ENCODE measurements at regions not wholly inside any gene's neighbourhood (a gene's known extent, or its start where the extent isn't known, plus 50 kb on each side); places are given as distances from the start of the nearest gene placed in this dataset.

GRCh38 chr5:3424946-3425345 lies 170.7 kb upstream of the IRX1 start:
- no peaks in the 10 kb centered on the region for H3K27me3 ChIP-seq (ENCODE audit: control insufficient read depth, insufficient read depth, low read length)
- DNase-seq (ENCODE audit: low read depth, low spot score): no peak
- intact Hi-C loops (cut with micrococcal nuclease; ENCODE audit: unreplicated experiment) (no loop called here), in situ Hi-C loops (cut with HindIII; ENCODE audit: low pct_unique_long_range_greater_than_20kb, low sequenced_read_pairs) (no loop called here)
- no peak overlapping the region for H3K27ac ChIP-seq (ENCODE audit: low read length)
- no TSS peak for BruUV-seq (replicated peaks)
- H3K4me3 ChIP-seq (ENCODE audit: low read depth in 2 of 2, low read length in 2 of 2): no peak overlapping the region
- ChIA-PET POLR2A (no interaction called here), CTCF (no interaction called here)
- no peak for ATAC-seq
- H3K4me1 ChIP-seq (ENCODE audit: control insufficient read depth, insufficient read depth, low read length): no peaks in the 10 kb centered on the region
- no peaks in the 10 kb centered on the region for H3K36me3 ChIP-seq (ENCODE audit: control insufficient read depth, insufficient read depth, low read length)
- TF ChIP-seq SIN3A (IDR thresholded peaks at IDR 0.05; ENCODE audit: borderline replicate concordance, insufficient read depth, low read depth, low read length): no peak
- no peak for TF ChIP-seq CTCF (IDR thresholded peaks at IDR 0.05)
- TF ChIP-seq POLR2AphosphoS5 (IDR thresholded peaks at IDR 0.05; ENCODE audit: low read depth, low read length): no peak
- no peak for TF ChIP-seq TCF7L2 (IDR thresholded peaks at IDR 0.05; ENCODE audit: low read depth, low read length)
- no peak for TF ChIP-seq REST (IDR thresholded peaks at IDR 0.05; ENCODE audit: insufficient read depth in 1 of 2, low read depth in 2 of 2, low read length in 1 of 2)
- H3K9me3 ChIP-seq (ENCODE audit: control insufficient read depth, insufficient read depth, low read depth, low read length): no peaks in the 10 kb centered on the region

GRCh38 chr5:3417376-3417943 lies 178.2 kb upstream of the IRX1 start:
- Histone ChIP-seq H3K9me3 (ENCODE audit: control insufficient read depth, insufficient read depth, low read depth, low read length) (no peaks in the 10 kb centered on the region), H3K4me3 (ENCODE audit: low read depth in 2 of 2, low read length in 2 of 2) (no peak overlapping the region), H3K4me1 (ENCODE audit: control insufficient read depth, insufficient read depth, low read length) (no peaks in the 10 kb centered on the region), H3K36me3 (ENCODE audit: control insufficient read depth, insufficient read depth, low read length) (no peaks in the 10 kb centered on the region), H3K27me3 (ENCODE audit: control insufficient read depth, insufficient read depth, low read length) (no peaks in the 10 kb centered on the region), H3K27ac (ENCODE audit: low read length) (no peak overlapping the region)
- CTCF ChIA-PET: no interaction called here
- POLR2A ChIA-PET: no interaction called here
- TF ChIP-seq REST (IDR thresholded peaks at IDR 0.05; ENCODE audit: insufficient read depth in 1 of 2, low read depth in 2 of 2, low read length in 1 of 2) (no peak), CTCF (IDR thresholded peaks at IDR 0.05) (peak; percentile 44; the same call in 1 of the 2 replicates), POLR2AphosphoS5 (IDR thresholded peaks at IDR 0.05; ENCODE audit: low read depth, low read length) (no peak), SIN3A (IDR thresholded peaks at IDR 0.05; ENCODE audit: borderline replicate concordance, insufficient read depth, low read depth, low read length) (no peak), TCF7L2 (IDR thresholded peaks at IDR 0.05; ENCODE audit: low read depth, low read length) (no peak)
- DNase-seq (ENCODE audit: low read depth, low spot score) (no peak), ATAC-seq (no peak)
- intact Hi-C loops (cut with micrococcal nuclease; ENCODE audit: unreplicated experiment): no loop called here
- no TSS peak for BruUV-seq (replicated peaks)
- in situ Hi-C loops (cut with HindIII; ENCODE audit: low pct_unique_long_range_greater_than_20kb, low sequenced_read_pairs): no loop called here

Measured in Panc1 (cell line).